ENCODE measurements at regions not wholly inside any gene's neighbourhood (a gene's known extent, or its start where the extent isn't known, plus 50 kb on each side); places are given as distances from the start of the nearest gene placed in this dataset.

GRCh38 chr2:193349642-193350041 lies 1154.9 kb upstream of the TMEFF2 start:
- no peak for DNase-seq

GRCh38 chr2:193348055-193348454 lies 1153.3 kb upstream of the TMEFF2 start:
- DNase-seq: no peak

DNA sequence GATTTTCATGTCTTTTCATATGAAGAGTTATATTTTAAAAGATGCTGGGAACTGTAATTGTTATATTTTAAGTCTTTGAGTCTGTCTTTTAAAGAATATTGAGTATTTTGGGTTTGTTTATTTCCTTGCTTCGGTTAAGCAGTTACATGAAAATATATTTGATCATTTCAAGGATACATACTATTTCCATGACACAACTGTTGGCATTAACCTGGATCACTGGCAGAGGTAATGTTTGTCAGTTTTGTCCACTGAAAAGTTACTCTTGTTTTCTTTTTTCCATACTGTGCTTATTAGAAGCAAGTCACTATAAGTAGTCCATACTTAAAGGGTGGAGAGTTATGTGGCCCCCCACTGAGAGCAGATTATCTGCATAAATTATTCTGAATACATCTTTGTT lies 1142.0 kb upstream of the TMEFF2 start:
- DNase-seq: no peak

GRCh38 chr2:193334401-193334800 lies 1139.7 kb upstream of the TMEFF2 start:
- no peak for DNase-seq

- DNase-seq: no peak
Observed at GRCh38 chr2:193333539-193333938, 1138.8 kb upstream of the TMEFF2 start.

DNA sequence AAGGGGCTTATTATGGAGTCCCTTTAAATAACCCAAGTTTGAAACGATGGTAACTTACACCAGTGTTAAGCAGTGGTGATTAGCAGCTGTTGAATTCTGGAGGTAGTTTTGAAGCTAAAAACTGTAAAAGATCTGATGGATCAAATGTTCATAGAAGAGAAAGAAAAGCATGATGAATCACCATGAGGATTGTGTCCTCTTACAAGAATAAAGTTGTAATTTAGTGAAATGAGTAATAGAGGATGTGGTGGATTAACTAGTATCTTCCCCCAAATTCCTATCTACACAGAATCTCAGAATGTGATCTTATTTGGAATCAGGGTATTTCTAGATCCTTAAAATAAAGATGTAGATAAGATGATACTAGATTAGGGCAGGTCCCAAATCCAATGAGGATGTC lies 1138.2 kb upstream of the TMEFF2 start:
- DNase-seq: no peak

GRCh38 chr2:193331676-193332075 lies 1136.9 kb upstream of the TMEFF2 start:
- DNase-seq: no peak

- no peak for DNase-seq
Observed at GRCh38 chr2:193326296-193326695, 1131.6 kb upstream of the TMEFF2 start.

DNA sequence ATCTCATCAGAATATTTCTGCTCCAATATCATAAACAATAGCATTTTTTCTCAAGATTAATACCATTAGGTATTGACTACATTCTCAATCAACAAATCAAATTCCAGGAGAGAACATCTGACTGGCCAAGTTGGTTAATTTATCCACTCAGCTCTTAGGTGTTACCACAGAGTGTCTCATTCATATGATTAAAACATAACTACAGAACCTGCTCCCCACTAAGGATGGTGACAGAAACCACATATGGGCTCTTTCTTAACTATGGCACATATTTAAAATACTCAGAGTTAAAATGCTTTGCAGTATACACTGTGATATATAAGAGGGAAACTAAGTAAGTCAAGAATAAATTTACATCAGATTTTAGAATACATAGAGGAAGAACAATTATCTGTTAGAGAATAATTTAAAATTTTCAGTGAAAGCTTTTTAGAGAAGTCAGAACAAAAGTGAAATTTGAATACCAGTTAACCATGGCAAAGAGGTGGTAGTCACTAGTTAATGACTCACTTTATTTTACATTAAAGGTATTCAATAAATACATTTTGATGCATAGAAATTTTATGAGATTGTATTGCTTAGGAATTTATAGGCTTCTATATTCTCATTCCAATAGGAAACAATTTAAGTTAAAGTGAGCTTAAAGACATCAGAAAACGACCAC lies 1120.8 kb upstream of the TMEFF2 start:
- DNase-seq: no peak

DNA sequence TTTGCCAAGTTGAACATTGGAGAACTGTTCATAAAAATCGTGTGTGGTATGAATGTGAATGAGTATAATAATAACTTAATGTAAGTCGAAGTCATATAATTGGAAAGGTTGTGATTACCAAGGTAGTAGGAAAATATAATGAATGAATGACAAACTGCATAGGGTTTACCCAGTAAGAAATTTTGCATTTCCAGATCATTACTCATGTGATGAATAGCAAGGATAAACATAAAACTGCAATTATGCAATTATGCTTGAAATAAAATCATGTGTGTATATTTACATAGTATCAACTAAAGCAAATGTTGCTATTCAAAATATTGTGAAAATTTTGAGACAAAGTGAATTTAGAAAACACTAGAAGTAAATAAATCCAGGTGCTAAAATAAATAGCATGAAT lies 1108.7 kb upstream of the TMEFF2 start:
- no peak for DNase-seq

DNA sequence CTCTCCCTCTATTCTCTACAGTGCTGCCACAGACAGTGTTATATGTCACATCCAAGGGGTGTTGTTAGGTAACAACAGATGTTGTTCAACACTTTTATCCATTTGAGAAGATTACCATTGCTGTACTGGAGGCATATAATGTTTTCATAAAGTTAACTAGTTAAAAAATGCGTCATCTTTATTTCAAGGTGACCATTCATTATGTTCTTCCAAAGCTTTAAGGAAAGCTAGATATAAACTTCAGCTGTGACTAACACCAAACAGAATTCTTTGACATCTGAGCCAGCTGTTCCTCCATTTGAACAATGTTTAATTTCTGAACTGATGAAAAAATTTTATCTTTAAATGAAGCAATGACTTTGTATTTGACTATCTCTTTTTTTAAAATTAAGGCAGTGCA lies 1099.6 kb upstream of the TMEFF2 start:
- no peak for DNase-seq

DNA sequence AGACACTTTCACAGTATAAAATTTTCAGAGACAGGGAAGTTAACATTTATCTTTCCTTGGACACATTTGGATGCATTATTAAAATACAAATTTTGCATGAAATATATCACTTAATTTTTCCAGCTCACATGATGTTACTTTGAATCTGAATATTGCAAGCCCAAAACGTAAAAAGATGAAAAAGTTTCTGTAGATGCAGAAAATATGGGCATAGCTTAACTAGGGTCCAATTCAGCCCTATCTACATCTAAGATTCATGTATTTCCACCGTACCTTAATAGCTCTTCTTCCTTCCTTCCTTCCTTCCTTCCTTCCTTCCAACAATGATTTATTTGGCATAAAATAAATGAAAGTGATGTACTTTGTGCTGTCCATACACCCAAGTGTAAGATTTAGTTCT lies 1084.6 kb upstream of the TMEFF2 start:
- DNase-seq: no peak

DNA sequence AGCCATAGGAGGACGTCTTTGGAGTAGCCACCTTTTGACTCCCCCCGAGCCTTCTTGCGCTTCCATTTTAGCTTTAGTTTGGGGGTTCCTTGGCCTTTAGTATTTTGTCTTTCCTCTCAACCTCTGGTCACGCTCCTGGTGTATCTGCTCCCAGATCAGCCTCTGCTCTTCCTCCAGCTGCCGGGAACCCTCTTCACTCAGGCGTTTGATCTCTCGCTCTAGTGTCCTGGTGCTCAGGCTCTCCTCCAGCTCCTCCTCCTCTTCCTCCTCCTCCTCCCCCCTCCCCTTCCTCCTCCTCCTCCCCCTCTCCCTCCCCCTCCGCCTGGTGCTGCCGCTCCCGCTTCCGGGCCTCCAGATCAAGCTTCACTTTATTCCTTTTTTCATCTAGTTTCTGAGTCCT lies 1082.3 kb upstream of the TMEFF2 start:
- DNase-seq: no peak

DNA sequence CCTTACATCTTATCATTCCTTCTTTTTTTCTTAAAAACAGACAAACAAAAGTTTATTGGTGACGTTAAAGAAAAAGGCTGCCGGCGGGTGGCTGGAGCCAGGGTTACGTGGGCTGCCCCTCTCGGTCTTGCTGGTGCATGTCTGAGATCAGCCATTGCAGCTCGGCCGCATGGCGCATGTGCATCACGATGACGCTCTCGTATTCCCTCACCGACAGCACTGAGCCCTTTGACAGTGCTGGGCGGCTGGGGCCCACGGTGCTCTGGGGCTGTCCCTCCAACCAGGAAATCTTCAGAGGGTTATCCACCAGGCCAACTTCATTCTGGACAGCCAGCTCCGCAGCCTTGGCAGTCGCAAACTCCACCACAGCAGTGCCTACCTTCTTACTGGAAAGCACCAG lies 1081.8 kb upstream of the TMEFF2 start:
- no peak for DNase-seq

GRCh38 chr2:193276069-193276468 lies 1081.3 kb upstream of the TMEFF2 start:
- no peak for DNase-seq

DNA sequence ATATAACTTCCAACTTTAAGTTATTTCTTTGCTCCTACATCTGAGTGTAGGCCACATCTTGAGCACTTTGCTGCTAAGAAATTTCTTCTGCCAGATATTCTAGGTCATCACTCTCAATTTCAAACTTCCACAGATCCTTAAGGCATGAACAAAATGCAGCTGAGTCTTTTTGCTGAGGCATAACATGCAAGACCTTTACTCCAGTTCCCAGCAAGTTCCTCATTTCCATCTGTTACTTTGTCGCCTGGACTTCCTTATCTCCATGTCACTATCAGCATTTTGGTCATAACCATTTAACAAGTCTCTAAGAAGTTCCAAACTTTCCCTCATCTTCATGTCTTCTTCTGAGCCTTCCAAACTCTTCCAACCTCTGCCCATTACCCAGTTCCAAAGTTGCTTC lies 1077.3 kb upstream of the TMEFF2 start:
- no peak for DNase-seq

DNA sequence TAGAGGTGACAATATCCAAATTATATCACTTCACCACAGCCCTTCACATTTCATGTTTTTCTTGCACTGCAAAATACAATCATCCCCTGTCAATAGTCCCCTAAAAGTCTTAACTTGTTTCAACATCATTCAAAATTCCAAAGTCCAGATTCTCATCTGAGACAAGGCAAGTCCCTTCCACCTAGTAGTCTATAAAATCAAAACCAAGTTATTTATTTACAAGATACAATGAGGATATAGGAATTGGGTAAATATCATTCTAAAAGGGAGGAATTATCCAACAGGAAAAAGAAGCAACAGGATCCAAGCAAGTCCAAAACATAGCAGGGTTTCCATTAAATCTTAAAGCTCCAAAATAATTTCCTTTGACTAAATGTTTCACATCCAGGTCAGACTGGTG lies 1076.1 kb upstream of the TMEFF2 start:
- no peak for DNase-seq

GRCh38 chr2:193267496-193268002 lies 1072.8 kb upstream of the TMEFF2 start:
- no peak for DNase-seq

DNA sequence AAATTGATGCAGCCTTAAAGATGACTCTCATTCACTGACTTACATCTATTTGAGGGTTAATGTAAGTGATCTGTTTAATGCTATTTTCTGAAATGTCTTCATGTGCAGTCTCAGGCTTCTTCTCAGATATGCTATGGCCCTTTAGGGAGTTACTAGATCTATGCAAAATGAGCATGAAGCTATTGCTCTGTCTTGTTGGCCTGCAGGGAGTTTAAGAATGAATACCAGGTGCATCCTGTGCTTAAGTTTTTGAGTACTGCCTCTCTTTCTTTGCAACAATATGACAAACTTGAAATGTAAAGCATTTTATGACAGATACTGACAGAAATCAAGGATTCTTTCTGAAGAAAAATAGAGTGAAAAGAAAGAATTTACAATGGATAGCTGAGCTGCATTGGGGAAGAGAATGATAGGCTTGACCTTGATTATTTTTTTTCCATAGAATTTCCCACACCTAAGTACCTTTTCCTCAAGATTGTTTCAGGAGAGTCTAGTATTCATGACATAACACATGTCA lies 1058.3 kb upstream of the TMEFF2 start:
- DNase-seq: no peak

GRCh38 chr2:193251909-193252308 lies 1057.2 kb upstream of the TMEFF2 start:
- no peak for DNase-seq

DNA sequence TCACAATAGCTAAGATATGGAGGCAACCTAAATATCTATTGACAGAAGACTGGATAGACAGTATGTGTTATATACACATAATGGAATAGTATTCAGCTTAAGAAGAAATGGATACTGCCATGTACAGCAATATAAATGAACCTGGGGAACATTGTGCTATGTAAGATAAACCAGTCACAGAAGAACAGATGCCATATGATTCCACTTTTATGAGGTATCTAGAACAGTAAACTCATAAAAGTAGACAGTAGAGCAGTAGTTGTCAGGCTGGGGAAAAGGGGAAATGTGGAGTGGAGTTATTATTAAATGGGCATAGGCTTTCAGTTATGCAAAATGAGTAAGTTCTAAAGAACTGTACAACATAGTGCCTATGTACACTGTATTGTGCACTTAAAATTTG lies 1055.7 kb upstream of the TMEFF2 start:
- DNase-seq: no peak

DNA sequence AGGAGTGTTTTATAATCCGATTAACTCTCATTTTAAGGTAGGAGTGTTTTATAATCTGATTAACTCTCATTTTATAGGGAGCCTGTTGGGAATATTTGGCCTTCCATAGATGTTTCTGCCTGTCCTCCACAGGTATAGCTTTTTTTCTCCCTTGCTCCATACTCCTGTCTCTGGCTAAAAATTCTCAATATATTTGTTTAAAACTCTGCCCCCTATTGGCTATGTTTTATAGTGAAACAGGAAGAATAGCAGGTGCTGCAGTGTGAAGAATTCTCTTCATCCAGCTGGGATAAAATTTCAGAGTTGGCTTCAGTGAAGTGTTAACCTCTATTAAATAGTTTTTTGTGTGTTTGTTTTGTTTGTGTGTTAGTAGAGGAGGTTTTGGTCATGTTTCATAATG lies 1046.0 kb upstream of the TMEFF2 start:
- DNase-seq: no peak

DNA sequence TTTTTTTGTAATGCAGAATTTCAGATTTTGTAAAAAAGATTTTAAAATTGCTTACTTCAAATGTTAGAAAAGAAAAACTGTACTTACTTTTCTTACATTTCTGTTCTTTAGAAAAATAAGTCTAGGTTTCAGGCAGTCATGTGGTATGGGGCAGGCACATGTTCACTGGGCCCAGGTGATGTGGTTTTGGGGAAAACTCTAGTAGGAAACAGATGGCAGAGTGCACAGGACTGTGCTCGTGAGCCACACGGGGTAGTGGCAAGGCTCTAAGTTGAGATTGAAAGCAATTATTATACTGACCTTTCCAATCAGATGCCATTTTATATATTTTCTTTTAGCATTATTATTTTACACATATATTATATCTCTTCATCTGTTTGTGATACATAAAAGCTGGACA lies 1036.9 kb upstream of the TMEFF2 start:
- DNase-seq: no peak

DNA sequence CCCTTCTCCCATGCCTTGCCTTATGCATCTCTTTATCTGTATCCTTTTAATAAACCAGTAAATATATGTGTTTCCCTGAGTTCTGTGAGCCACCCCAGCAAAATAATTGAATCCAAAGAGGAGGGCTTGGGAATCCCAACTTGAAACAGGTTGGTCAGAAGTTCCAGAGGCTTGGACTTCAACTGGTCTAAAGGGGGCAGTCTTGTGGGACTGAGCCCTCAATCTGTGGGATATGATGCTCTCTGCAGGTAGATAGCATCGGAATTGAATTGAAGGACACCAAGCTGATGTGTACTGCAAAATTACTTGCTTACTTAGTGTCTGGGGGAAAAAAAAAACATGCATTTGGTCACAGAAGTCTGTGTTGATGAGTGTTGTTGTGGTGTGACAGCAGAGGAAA lies 1033.5 kb upstream of the TMEFF2 start:
- DNase-seq: no peak

DNA sequence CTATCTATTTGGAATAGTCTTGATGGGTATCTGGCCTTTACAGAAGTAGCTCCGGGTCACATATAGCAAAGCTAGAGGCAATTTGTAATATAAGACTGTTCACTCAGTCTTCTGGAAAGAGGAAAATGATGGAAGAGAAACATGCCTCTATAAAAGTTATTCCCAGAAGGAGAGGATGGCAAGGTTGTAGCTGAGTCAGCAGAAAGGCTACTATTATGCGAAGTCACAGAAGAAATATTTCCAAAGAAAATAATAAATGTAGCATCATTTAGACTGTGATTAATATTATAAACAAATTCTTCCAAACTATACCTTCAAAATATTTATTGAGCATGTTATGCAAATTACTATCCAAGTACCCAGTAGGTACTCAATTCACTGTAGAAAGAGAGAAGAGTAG lies 1027.7 kb upstream of the TMEFF2 start:
- DNase-seq: no peak
